NCI-H2196 treated with DMSO at 0.1 percent for 48 hours (cell line): ENCODE measurements at regions not wholly inside any gene's neighbourhood (a gene's known extent, or its start where the extent isn't known, plus 50 kb on each side); places are given as distances from the start of the nearest gene placed in this dataset.

Experiments used
- DNase-seq: peaks from one replicate; lab custom pipeline; 2025; ENCODE audit not compliant: unreplicated experiment; lab: John Stamatoyannopoulos, UW

DNA sequence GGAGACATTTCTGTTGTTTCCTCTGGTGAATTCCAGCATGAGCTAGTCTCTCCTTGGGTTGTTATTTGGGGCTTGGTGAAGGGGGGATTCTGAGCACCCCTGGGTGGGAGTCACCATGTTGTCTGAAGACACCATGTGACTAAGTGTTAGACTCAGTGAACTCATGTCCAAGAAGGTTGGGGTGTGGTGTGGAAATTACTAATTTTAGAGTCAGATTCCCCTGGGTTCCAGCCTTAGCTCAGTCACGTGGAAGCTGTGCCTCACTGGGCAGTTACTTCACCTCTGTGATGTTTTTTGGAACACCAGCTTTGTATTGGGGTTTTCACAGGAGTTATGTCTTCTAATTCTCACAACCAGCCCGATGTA is 171.5 kb downstream of the RPLP1 start:
- DNase-seq = no peak

DNA sequence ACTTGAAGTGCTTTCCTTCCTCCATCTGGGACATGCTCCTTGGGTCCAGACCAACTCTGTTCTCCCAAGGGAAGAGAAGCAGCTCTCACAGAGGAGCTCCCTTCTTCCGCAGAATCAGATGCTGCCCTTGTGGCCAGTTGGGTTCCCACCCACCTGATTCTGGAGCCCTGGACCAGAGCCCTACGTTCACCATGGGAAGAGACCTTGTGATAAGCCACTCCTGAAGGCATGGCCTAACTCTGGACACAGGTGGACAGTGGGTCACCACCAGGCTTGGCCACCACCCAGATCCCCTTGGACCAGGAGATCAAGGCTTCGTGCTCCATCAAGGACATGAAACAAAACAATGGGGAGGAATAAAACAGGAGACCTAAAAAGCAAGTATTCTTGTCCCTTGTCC is 172.2 kb downstream of the RPLP1 start:
- no peak for DNase-seq

DNA sequence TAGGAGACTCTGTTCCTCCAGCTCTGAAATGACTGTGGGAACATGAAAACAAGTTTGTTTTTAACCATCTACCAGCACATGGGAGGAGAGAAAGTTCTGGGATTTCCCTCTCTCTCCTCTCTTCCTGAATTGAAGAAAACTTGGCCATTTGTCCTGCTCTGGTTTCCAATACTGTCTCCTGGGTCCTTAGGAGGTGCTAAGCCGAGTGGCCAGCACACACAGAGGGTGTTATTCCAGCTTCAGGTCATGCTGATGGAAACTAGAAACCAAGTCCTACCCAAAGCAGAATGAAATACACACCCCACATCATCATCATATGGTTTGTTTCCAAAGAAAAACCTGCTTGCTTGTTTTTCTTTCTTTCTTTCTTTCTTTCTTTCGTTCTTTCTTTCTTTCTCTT is 172.7 kb downstream of the RPLP1 start:
- DNase-seq = no peak

DNA sequence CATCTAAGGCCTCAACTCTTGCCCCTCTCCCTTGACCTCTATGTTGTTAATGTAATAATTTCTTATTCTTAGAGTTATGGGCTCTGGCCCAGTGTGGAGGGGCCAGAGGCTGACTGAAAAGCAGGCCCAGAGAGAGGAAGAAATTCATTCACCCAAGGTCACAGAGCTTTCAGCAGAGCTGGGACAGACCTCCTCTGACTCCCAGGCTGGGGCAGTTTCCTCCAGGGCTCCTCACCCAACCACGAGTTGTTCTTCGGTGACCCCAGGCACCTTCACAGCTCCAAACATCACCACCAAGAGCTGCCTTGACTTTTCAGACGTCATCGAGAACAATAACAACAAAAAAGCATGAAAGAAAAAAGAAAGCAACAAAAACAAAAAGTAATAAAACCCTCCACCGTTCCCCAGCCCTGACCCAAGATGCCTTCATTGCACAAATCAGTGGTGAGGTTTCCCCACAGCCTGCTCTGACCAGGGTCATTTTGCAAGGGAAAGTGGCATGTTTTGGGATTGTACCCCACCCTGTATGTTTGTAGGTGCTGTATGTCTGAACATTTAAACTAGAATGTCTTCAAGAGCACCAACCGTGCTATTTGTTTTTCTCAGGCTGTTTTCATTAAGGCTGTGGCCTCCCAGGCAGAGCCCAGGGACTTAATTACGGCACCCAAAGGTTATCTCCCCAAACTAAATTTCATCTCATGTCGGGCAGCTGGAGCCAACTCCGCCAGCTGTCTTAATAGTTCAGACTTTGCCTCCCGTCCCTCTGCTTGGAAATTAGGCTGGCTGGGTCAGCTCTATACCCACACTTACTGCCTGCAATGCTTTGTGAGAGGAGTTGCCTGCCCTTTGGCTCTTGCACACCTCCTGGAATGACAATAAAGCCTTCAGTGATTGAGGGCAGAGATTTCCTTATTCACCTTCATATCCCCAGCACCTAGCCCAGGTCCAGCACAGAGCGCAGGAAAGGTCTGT is 173.8 kb downstream of the RPLP1 start:
- DNase-seq = no peak

DNA sequence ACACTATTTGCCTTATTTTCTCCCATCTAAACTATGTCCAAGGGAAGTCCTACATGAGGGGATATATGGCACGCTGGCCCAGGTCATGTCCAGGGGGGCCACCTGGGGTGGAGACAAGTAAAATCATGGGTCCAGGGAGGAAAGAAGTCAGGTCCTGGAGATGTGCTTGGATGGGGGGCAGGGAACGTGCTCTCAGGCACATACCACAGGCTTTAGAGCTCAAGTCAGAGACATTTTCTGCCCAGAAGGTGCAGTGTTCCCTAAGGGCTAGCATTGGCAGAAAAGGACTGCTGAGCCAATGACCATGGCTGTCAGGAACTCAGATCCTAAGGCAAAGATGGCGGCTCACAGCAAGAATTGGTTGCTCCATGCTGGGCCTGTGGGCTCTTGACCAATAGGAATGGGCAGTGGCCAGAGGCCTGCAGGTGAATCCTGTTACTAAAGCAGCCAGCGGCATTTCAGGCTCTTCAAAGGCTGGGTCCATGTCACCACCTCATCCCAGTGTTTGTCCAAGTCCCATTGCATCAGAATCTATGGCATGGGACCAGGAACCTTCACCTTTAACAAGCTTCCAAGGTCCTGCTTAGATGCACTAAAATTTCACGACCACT is 175.0 kb downstream of the RPLP1 start:
- DNase-seq = no peak

DNA sequence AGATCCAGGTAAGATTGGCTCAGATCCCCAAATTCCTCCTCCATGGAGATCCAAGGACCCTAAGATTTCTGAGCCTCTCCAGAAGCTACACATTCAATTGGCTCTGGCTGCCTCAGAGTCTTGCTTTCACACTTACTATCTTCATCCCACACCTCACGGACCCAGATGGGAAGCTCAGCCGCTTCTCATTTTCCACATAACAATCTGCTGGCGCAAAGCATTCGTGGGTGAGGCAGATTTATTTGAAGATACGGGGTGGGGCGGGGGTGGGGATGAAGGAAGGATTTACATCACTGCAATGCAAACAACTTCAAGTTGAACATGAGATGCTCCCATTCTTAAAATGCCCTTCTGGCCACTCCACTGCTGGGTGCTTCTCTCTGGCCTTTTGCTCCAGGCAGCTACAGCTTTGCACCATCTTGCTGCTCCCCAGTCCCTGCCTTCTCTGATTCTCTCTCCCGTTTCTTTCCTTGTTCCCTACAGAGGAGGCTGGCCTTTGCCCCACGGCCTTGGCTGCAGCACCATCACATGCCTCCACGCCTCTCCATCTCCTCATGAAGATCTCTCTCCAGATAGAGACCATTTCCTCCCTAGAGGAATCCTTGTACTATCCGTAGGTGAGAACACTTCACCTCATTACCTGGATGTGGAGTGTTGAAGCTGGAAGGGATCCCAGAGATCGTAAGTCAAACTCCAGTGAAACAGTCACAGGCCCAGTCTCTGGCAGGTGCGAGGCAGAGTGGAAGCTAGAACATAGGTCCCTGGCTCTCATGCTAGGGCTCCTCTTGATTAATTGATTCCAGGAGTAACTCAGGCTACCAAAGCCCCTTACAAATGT is 175.9 kb downstream of the RPLP1 start:
- no peak for DNase-seq

DNA sequence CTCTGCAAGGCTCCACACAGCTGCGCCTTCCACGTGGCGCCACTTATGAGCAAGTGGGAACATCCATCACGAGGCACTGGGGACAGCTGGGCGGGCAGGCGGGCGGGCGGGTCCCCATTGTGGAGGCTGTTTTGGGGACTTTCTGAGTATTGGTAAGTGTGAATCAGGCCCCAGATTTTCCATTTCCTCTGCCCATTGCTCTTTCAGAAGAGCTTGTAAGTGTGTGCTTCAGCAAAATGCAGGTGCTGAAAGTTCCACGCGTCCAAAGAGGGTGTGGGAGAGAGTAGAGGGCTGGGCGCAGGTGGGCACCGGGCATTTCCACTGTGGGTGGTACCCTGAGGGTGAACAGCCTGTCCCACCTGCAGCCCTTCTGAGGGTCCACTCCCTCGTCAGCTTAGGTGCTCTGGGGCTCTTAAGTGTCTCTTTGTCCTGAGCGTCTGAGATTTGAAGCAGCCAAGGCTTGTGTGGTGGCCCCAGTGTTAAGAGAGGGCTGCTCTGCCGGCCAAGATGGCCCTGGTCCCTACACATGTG is 177.1 kb downstream of the RPLP1 start:
- no peak for DNase-seq

DNA sequence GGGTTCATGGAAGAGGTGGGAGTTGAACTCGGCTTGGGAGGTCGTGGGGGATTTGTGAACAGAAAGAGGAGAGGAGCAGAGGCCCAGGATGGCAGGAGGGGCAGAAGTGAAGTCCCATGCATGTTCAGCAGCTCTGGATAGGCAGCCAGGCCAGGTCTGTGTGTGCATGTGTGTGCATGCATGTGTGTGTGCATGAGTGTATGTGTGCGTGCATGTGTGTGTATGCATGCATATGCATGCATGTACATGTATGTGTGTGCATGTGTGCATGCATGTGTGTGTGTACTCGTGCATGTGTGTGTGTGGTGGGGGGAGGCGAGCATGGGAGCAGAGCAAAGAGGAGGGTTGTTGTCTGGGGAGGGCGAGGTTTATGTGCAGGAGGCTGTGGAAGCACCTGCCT is 178.4 kb downstream of the RPLP1 start:
- no peak for DNase-seq

DNA sequence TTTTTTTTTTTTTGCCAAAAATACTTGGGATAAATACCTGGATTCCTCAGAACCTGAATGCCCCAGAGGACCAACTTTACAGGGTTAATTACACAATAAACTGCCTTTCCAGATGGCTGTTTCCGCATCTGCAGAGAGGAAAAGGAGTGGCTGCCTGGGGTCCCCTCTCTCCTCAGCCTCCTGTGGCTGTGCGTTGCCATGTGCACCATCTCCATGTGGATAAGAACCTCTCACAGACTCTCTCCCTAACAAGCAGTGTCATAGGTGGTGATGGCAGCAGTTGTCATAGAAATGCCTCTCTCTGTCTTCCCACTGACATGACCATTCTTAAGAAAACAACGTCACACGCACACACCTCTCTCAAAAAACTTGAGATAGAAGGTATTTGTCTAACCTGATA is 179.4 kb downstream of the RPLP1 start:
- DNase-seq = no peak

DNA sequence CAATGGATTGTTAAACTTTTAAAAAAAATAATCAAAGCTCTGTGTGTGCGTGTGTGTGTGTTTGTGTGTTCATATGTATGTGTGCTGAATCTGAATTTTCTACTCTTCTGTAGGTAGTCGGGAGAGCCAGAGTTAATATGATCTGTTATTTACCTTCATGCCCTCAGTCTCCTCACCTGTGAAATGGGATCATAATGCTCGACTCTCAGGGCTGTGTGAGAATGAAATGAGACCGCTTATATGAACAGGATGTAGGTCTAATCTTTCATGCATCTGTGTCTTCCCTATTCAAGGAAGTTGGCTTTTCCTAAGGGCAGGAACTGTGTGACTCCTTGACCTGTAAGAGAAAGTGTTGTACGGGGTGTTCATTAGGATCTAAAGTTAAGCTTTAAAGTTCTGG is 182.2 kb downstream of the RPLP1 start:
- no peak for DNase-seq

DNA sequence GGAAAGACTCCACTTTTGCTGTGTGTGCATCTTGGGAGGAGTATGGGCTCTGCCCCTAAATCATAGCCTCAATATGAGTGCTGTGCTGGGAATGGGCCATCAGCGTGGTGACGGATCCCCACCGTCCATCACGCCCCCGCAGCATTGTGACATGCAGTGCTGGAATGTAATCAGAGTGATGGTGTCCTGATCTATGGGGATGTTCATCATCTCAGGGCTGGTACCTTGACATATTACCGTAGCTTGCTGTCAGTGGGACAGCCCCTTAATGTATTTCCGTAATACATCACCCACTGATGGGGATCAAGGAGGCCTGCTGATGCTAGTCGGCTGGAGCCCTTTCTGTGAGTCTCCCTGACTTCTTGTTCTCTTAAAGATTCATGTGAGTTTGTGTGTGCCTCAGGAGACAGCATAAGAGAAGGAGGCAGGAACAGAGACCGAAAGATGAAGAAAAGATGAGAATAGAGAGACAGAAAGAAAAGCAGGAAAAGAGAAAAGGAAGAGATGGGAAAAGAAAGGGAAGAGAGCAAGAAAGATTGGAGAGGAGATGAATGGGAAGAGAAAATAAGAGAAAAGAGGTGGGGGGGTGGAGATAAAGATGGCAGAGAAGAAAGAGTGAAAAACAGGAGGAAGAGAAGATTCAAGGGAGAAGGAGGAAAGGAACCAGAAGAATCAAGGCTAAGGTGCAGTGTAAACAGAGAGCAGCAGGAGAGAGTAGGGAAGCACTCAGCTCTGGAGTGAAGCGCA is 183.7 kb downstream of the RPLP1 start:
- DNase-seq = no peak

DNA sequence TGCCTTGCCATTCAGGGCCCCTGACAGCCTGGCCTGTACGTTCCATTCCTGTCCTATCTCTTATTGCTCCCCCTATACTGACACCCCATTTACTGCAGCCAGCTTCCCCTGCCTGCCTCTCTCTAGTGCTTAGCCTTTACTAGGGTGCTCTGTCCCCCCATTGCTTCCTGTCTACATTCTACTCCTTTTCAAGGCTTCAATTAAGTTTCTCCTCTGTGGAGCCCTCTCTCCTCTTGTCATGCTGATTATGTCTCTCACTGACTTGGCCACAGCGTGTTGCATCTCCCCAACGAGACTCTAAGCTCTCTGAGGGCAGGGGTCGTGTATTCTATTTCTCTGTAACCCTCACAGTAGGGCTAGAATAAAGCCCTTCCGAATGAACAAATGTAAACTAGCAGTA is 185.2 kb downstream of the RPLP1 start:
- no peak for DNase-seq

DNA sequence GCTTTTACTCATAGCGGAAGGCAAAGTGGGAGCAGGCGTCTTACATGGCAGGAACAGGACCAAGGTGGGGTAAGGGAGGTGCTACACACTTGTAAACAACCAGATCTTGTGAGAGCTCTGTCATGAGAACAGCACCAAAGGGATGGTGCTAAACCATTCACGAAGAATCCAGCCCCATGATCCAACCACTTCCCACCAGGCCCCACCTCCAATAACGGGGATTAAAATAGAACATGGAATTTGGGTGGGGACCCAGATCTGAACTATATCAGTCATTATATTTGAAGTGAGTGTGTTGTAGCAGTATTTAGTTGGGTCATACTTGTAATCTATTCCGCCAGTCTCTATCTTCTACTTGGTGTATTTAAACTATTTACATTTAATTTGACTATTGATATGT is 190.9 kb downstream of the RPLP1 start:
- no peak for DNase-seq

DNA sequence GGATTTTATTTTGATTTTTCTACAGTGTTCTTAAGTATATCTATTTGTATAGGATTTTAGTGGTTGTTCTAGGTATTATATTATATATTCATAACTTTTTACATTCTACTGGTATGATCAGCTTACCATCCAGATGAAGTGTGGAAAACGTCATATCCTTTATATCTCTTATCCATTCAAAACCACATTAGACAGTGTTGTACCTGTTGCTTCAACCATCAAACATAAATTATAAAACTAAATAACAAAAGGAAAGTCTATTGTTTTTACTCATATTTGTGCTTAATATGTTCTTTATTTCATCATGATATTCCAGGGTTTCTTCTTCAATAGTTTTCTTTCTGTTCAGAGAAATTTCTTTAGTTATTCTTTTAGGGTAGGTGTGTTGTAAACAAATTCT is 191.4 kb downstream of the RPLP1 start:
- DNase-seq = no peak

DNA sequence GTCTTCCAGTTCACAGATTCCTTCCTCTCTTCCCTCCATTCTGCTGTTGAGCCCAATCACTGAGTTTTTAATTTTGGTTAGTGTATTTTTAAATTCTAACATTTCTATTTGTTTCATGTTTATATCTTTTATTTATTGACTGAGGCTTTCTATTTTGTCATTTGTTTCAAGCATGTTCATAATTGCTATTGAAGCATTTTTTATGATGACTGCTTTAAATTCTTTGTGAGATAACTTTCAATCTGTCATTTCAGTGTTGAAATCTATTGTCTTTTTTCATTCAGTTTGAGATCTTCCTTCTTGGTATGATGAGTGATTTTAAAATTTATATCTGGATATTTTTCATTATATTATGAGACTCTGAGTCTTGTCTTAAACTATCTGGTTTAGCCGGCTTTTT is 192.3 kb downstream of the RPLP1 start:
- no peak for DNase-seq

DNA sequence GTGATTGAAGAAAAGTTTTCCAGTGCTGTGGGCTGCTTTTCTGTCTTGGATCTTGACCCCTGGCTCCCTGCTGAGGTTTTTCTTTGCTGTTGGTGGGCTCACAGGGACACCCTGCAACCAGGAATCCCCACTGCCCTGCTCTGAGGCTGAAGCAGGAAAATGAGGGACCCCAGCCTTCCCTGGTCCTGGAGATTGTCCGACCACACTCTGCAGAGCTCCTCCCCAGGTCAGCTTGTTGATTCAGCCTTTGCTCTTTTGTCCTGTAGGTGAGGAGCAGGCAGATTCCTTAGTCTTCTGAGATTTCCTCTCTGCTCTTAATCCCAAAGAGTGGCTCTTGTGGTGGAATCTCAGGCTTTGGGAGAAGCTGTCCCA is 194.5 kb downstream of the RPLP1 start:
- no peak for DNase-seq

DNA sequence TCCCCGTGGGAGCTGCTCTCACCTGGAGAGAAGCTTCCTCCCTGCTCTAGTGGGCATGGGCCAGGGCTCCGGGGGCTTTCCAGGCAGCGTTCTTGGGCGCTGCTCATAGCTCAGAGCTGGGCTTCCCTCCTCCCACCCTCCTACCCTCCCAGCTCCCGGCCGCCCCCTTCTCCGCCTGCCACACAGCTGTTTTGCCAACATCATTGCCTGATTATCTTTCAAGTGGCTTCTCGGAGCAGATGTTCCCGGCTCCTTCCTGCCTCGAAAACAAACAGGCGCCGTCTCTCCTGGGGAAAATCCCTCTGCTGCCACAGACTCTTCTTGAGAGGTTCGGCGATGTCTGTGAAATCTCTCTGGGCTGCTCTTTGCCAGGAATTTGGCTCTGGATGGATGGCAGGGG is 195.6 kb downstream of the RPLP1 start:
- DNase-seq = peak; percentile 5

DNA sequence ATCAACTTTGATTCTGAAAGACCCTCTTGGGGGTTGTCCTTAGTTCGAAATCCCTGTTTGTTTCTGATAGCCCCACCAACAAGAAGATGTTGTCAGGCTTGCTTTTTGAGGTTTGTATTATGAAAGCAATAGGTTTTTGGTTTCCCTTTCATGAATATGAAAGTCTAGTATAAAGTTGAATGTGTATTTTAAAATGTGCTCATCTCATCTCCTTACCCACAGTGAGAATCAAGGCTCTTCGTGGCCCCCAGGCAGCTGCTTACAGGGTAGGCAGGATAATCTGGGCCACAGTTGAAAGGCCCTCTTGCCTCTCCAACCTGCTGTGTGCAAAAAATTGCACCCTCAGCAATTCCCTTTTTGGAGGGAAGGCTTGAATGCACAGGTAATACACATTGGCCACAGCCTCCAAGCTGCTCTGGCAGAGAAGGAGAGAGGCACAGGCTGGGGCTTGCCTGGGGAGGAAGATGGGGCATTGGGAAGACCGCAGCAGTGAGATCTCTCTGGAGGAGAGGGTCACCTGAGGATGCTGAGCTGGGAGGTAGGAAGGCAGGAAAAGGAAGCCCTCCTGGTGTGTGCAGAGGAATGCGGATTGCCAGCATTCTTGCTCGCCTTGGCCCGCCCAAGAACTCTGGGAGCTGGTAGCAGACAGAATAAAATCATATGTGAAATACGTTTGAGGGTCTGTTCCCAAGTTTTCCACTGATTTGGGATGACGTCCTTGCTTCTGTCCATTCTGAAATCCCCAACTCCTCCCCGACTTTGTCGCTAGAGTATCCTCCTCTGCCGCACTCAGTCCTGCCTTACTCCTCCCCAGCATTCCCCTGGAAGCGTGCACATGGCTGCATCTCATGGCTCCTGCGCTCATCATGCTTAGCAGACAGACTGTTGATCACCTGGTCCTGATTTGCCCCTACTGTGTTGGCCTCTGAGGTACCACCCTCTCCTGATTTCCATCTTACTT is 196.4 kb downstream of the RPLP1 start:
- no peak for DNase-seq

DNA sequence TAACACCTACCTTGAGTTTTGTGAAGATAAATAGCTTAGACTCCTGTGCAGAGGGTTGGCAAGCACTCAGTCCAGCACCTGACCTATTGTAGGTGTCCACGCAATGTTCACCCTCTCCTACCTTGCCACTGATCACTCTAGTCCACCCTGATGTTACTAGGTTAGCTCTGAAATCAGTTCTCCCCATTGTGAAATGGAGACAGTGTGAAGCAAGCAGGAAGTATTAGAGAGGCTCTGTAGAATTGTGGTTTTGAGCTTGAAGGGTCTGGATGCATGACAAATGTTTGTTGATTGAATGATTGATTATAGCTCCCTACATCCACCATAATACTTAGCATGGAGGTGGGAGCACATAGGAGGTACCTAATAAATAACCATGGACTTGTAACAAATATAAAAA is 199.7 kb downstream of the RPLP1 start:
- no peak for DNase-seq
